Activated T-cell treated with anti-CD3 and anti-CD28 coated beads for 1 hour (primary cell): ENCODE measurements at regions not wholly inside any gene's neighbourhood (a gene's known extent, or its start where the extent isn't known, plus 50 kb on each side); places are given as distances from the start of the nearest gene placed in this dataset.

ENCODE experiments used
- DNase-seq: peaks from one replicate; pipeline ENCODE4 v3.0.0-alpha.2; 2020; ENCODE audit warnings: low read depth

DNA sequence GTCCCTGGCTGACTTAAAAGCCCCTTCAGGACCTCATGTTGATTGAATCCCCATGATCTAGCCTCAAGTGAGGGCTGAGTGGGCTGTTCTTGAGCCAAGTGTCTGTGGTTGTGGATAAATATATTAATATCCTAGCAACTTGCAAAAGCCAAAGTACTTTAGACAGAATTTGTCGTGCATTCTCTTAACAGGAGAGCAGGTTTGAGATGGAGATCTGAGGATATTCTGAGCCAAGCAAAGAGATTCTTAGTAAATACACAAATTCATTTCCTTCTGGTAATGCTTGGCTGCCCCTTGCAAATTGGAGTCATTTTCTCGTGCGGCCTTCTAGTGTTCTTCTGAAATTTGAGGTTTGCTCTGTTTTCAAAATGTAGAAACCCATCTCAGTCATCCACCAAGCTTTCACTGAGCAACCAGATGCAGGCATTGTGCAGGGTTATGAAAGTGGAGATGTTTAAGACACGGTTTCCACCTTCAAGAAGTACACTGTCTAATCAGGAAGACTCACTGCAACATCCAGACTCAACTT is 242.1 kb upstream of the JUN start:
- no peak for DNase-seq

DNA sequence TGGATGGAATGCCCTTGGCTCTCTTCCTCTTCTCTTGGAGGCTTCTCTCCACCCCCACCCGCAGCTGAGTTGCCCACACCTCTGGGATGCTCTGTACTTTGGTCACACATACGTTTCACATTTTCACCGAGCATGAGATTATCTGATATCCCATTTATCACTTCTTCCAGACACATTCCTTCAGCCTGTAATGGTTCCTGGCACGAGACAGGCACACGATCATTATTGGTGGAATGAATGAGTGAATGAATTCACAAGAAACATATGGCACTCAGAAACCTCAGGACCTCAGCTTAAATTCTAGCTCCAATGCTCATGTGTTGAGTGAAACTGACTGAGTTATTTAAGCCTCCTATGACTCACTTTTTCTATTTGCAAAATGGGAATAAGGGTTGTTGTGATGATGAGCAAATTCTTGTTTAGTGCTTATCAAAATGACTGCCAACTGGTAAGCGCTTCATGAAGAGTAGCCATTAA is 242.7 kb upstream of the JUN start:
- DNase-seq, result no peak

DNA sequence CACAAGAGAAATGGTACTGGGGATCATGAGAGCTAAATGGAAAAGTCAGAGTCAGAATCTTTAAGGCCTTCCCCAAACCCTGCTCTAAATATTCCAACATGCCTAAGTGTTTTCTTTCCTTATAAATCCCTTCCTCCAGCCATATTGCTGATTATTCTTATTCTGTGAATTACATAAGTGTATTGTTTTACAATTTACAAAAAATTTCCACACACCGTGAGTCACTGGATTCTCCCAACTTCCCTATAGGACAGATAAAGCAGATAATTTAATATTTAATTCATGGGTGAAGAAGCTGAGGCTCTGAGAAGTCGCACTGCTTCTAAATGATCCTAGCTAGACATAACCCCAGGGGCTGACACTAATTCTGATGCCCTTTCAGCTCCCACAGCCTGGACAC is 243.3 kb upstream of the JUN start:
- DNase-seq, result no peak

DNA sequence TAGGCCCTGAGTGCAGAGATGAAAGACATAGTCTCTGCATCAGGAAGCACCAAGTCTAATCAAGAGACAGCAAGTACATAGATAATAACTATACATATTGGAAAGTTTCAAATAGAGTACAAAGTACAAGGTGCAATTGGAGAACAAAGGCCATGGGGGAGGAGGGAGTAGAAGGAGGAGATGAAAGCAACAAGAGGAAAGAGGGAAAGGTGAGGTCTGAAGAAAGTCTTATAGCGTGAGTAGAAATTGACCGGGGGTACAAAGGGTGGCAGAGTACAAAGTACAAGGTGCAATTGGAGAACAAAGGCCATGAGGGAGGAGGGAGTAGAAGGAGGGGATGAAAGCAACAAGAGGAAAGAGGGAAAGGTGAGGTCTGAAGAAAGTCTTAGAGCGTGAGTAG is 244.2 kb upstream of the JUN start:
- DNase-seq, result no peak

DNA sequence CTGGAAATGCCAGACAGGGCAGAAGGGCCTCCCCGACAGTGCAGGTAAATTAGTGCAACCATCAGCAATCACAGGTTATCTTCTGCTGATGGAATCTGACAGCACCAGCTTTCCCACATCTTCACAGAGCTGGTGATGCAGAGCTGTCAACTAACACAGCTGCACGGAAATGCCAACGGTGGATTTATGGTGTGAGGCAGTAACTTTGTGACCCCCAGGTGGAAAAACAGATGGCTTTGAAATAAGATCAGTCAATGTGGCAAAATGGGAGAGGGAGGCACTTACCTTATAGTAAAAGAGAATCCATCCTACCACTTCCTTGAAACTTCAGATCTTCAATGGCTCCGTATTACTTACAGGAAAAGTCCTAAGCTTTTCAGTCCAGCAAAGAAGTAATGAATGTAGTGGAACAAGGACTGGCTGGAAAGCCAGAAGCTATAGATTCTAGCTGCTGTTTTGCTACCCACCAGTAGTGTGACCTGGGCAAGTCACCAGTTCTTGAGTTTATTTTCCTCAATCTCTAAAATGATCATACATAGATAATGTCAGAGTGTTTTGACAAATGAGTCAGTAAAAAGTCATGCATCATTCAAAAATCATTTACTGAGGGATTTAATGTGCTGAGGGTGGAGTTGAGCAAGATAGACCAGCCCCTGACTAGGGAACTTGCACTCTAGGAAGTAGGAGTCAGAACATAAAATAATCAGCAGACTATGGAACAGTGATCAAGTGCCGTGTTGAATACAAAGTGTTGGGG is 245.7 kb upstream of the JUN start:
- no peak for DNase-seq

DNA sequence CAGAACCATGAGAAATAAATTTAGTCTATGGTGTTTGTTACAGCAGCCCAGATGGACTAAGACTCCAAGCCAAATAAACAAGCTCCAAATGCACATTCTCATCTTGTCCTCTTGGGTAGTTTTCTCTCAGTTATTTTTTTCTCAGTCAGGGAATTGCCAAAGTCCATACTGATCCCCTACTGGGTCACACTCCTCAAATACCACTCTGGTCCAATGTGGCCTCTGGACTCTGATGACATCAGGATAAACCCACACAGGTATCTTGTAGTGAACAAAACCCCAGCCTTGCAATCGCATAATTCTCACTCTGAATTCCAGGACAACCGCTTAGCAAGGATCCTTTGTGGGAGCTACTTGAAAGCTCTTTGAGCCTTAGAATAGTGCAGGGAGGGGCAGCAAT is 248.4 kb upstream of the JUN start:
- DNase-seq, result no peak

DNA sequence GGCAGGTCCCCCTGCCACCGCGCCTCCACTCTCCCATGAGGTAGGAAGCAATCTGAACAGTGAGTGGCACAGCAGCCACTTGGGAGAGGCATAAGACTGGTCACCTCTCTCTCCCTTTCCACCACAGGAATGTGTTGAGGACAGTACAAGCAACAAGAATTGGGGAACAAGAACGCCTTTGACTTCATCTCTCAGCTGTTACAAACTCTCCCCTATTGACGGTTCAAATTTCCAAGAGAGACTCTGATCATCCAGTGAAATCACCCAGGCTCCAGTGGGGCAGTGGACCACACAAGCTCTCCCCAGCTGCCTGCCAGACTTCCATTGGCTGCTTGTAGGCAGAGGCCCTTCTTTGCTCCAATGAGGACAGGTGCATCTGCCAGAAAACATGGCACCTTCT is 249.9 kb upstream of the JUN start:
- DNase-seq, result no peak

DNA sequence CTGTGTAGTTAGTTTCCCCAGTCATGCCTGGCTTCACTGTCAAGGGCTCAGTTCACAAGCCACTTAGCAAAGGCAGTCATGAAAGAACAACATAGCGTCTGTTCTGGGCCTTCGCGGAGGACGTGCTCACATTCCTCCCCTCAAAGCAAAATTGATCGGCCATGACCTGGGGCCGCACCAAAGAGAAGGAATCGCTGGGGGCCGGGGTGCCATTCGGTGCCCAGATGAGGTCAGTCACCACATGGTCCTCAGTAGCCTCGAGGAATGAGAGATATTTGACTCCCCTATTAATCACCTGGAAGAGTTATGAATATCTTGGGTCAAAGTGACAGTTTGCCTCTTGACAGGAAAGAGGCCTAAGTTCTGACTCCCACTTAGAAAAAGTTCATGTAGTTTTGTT is 251.1 kb upstream of the JUN start:
- DNase-seq, result no peak

DNA sequence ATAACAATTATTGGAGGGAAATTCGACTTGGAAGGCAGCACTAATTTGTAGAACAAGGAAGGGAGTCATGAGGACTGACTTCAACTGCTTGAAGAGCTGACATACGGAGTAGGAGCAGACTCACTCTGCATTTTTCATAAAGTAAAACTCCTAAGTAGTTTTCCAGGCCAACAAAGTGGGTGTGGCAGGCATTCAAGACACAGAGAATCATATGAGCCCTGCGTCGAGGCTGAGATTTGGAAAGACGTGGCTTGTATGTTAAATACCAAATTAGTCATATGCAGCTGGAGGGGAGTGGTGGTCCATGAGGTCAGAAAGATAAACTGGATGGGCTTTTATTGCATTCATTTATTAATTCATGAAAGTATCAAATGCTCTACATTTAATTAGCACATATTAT is 255.7 kb upstream of the JUN start:
- DNase-seq, result no peak

DNA sequence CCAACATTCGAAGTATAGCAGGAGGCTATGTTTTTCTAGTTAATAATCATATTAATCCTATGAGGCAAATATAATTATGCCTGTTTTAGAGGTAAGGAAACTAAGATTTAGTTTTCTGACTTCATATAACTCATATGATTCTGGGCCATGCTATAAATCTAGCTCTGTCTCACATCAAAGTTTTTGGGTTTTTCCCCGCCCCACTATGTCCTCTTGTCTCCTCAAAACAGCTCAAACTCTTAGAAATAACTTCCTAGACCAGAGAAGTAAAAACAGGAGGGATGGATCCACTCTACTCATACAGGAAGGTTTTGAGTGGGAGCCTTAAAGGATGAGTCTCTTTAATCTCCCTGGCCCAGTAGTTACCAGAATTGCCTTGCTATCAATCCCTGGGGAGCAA is 256.4 kb upstream of the FGGY start:
- no peak for DNase-seq

DNA sequence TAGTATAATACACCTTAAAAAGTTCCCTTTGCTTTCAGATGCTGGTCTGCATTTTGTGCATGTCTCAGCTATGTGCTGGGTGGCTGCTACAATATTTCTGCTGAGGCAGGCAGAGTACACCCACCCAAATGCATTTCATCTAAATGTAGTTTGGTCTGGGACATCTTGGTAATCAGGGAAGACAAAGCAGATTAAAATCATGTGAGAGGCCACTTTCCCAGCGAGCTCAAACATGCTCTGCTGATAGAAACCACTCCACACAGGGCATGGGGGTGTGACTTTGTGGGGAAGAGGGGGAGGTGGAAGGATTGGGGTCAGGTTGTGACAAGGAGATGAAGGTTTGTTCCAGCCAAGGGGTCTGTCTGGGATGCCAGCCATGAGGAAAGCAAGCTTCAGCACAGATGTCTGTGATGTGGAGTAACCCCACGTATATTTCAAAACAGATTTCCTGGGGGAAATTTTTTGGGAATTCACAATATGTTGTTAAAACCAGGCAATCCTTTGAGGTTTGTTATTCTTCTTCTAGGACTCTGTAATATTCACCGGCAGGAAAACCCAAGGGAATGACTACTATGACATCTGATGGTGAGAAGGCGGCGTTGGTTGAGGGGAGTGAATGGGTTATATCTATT is 255.1 kb upstream of the FGGY start:
- DNase-seq, result no peak

DNA sequence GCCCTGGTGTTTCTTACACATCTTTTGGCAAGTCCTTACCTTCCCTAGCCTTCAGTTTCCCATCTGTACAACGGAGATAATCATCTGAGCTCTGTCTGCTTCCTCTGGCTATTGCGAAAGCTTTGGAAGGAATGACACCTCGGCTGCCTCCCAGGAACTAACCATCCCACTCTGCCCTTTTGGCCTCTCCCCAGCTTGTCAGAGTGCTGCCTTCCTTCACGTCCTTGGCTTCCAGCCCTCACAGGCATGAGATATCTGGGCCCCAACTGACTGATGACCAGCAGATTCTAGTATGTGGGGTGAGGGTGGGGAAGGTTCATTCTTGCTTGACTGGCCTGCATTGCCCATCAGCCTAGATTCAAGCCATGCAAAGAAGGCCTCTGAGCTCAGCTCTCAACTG is 253.1 kb upstream of the FGGY start:
- DNase-seq, result no peak

DNA sequence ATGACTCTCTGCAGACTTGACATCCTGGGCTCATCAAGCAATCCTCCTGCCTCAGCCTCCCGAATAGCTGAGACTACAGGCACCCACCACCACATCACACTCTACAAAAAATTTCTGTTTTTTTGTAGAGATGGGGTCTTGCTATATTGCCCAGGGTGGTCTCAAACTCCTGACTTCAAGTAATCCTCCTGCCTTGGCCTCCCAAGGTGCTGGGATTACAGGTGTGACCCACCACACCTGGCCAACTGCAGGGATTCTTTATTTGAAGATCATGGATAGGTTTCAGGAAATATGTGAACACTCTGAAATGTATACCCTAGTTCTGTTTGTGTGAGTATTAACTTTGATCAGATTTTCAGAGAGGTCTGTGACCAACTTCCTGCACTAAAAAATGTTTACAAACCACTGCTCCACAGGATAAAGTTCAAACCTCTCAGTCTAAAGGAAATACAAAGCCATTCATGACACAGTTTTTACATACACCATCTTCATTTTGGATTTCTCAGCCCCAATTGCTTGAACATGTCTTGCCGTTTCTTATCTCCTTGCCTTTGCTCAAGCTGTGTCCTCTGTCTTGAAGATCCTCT is 252.3 kb upstream of the FGGY start:
- no peak for DNase-seq

DNA sequence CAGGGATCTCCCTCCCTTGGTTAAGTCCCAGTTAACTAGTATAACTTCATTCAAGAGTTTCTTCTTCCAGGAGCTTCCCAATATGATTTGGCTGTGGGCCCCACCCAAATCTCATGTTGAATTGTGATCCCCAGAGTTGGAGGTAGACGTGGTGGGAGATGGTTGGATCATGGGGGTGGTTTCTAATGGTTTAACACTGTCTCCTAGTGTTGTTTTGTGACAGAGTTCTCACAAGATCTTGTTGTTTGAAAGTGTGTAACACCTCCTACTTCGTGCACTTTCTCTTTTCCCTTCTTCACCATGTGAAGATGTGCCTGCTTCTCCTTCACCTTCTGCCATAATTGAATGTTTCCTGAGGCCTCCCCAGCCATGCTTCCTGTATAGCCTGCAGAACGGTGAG is 251.8 kb upstream of the FGGY start:
- DNase-seq, result no peak

DNA sequence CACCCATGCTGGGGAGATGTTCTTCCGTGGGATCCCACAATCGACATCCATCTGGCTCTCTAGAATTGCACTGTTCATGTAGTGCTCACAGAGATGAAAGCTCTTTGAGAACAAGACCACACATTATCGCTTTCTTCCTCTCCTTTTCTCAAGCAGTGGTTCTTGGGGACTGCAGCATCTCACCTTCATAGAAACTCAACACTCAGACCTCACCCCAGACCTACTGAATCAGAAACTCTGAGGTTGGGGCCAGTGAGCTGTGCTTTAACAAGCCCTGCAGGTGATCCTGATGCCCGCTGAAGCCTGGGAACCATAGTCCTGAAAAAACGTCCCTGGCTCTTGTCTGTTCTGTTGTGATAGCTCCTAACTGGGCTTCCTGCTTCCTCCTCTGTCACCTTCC is 251.3 kb upstream of the FGGY start:
- DNase-seq, result no peak

DNA sequence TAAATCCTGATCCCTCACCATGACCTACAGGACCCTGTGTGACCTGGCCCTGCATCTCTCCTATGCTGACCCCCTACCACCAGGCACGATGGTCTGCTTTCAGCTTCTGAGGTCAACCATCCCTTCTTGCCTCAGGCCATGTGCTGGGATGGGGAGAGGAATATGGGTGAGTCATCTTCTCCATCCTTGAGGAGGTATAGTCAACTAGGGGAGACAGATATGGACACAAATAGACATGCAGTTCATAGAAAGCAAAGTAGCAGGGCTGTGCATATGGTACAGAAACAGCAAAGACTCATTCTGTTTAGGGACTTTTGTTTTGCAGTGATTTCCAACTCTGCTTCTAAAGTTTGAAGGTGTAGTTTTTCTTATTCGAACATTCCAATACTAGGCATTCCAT is 250.8 kb upstream of the FGGY start:
- DNase-seq, result no peak

DNA sequence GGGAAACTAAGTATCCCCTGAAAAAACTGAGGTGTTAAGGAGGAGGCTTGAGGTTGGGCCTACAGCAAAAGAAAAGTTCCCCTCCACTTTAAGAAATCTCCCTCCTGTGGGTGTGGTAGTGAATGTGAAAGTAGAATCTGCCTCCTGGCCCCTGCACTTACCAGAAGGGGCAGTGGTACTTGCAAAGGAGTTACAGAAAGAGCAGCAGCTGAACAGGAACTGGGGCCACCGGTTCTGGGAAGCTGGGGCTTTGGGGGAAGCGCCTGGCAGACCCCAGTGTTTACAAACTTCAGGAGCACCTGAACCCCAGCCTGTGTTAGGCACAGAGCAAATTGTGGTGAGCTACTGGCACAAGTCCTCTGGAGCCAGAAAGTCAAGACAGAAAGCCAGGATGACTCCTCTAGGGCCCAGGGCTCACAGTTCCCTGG is 250.2 kb upstream of the FGGY start:
- DNase-seq, result peak; percentile 12

DNA sequence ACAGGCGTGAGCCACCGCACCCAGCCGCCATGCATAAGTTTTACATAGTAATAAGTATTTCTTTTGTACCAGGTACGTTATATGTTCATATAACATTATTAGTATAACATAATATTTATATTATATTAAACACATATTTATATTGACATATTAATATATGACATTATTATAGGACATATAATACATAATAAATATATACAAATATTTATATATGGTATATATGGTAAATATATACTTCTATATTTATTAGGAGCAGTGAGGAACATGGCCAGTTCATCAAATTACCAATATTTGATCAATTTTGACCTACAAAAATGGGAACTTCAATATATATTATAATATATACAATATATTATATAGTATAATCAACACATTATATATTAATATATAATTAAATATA is 245.9 kb upstream of the FGGY start:
- DNase-seq, result no peak

DNA sequence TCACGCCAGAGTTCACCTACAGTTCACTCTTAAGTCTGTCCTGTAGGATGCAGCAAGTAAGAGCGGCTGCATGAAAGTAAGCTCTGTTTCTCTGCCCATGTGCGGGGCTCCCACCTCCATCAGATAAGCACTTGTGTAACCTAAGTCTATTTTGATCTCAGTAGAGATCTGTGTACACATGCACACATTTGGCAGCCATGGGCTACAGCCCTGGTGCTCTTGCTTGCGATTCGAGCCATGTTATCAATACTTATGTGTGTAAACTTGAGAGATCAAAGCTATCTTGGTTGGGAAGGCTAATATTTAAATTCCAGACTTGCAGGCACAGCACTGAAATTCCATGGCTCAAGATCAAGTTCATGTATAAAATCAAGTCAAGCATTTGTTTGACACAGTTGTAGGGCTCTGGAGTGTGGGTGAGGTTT is 244.7 kb upstream of the FGGY start:
- no peak for DNase-seq

DNA sequence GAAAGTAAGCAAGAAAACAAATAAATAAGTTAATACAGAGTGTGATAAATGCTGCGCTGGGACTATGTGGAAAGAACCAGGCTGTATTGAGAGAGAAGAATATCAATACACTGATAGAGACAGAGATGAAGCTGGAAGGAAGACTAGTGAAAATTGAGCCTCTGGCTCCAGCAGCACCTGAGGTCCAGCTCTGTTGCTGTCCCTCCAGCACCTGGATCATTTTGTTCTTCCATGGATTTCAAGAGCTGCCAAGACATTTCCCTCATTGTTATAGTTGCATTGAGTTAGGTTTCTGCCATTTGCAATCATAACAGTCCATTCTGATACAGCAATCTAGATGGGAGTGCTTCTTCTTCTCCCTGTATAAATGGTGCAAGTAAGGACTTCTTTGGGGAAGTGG is 242.7 kb upstream of the FGGY start:
- no peak for DNase-seq

DNA sequence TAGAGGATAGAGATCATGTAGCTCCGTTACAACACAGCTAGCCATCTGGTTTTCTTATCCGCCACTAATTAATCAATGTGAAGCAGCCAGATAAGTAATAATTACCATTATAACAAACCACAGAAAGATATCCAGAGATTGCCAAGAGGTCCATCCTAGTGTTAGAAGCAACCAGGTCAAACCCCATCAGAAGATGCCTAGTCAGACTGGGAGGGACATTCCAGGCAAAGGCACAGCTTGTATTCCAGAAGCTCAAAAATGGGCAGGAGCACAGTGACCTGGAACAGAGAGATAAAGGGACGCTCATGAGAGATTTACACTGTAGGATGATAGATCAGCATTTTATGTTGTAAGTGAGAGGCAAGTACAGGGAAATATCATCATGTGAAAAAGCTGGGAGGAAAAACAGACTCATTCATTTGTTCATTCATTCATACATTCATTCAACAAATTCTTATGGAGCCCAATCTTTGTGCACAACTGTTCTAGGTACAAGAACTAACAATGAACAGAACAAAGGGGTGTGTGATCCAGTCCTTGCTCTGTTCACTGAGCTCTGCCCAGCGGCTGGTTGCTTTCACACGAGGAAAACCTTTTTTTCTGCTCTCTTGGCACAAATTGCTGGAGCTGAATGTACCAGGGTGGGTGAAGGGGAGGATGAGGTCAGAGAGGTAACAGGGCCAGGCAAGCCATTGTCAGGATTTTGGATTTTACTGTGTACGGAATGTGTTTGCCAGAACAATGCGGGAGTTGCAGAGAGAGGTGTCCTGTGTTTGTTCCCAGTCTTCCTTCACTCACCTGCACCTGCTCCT is 240.8 kb upstream of the FGGY start:
- no peak for DNase-seq

DNA sequence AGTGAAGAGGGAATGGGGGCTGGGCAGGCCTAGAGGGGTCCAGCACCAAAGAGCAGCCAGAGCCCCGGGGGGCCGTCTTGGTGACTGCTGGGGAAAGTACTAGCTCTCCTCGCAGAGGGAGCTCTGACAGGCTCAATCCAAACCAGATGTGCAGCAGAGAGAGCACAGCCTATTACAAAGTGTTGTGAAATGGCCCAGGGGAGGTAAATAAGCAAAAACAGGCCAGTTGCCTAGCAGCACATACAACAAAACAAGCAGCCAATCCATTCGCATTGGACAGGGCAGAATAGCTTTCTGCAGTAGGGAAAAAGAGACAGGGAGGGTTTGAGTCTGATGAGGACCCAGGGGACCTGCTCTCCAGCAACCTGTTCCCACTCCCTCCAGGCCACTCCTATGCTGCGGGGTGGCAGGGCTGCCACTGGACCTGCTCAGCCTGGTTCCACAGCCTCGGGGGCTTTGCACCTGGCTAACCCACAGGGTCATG is 239.6 kb upstream of the FGGY start:
- no peak for DNase-seq
